K562 (cell line): ENCODE measurements at regions not wholly inside any gene's neighbourhood (a gene's known extent, or its start where the extent isn't known, plus 50 kb on each side); places are given as distances from the start of the nearest gene placed in this dataset.
"Not testable (repeated sequence)": the region's sequence is repeated elsewhere in the genome, so short reads cannot be mapped to it uniquely, and the experiment has no call there.

Experiments used
- CREB3 ChIP-seq: fragments of 450-650 bp; conservative IDR thresholded peaks from 2 replicates; pipeline ENCODE4 v1.6.1; 2016; ENCODE audit warnings: missing genetic modification characterization, low read depth, mild to moderate bottlenecking, missing compliant biosample characterization, moderate library complexity
- CTCF ChIP-seq, 3 experiments: IDR thresholded peaks in 2 of 3; conservative IDR thresholded peaks in 1 of 3; 2 replicates each; pipeline ENCODE4 v1.5.1; 2011 to 2012; ENCODE audit warnings: low read length in 3 of 3, mild to moderate bottlenecking in 3 of 3, control low read depth in 2 of 3, improper control_type of control experiment in 1 of 3, inconsistent platforms in 1 of 3, low read depth in 1 of 3, mixed read lengths in 1 of 3, moderate library complexity in 1 of 3; ENCODE audit not compliant: insufficient read depth in 2 of 3
- ELK1 ChIP-seq: sonication (generic); formaldehyde crosslinking; IDR thresholded peaks from 2 replicates; pipeline ENCODE4 v1.8.1; 2022; ENCODE audit warnings: missing genetic modification reagents
- FOXA1 ChIP-seq: fragments of 450-650 bp; IDR thresholded peaks from 2 replicates; pipeline ENCODE4 v1.6.1; 2016; ENCODE audit warnings: mild to moderate bottlenecking, borderline replicate concordance
- FOXJ2 ChIP-seq: fragments of 200-800 bp; sonication (Bioruptor generic); IDR thresholded peaks from 2 replicates; pipeline ENCODE4 v1.6.1; 2016; ENCODE audit warnings: missing genetic modification characterization, missing compliant biosample characterization
- MEF2D ChIP-seq: conservative IDR thresholded peaks from 2 replicates; pipeline ENCODE4 v1.6.1; 2016; ENCODE audit warnings: low read depth, missing genetic modification characterization, missing compliant biosample characterization
- MLLT1 ChIP-seq, 2 experiments: fragments of 450-650 bp; IDR thresholded peaks; 2 replicates each; pipeline ENCODE4 v1.6.1; 2016
- MYNN ChIP-seq, 2 experiments: sonication (generic); formaldehyde crosslinking in 1 of 2; IDR thresholded peaks; 2 replicates each; pipeline versions ENCODE4 v1.5.0 to v1.6.1; 2016 to 2020; ENCODE audit warnings: antibody characterized with exemption in 1 of 2, missing genetic modification reagents in 1 of 2
- PTRF ChIP-seq: fragments of 450-650 bp; IDR thresholded peaks from 2 replicates; pipeline ENCODE4 v1.6.1; 2016; ENCODE audit warnings: mild to moderate bottlenecking, missing genetic modification characterization, missing compliant biosample characterization
- SRSF3 ChIP-seq: fragments of 200-400 bp; formaldehyde crosslinking; IDR thresholded peaks from 2 replicates; pipeline ENCODE4 v1.6.1; 2016; ENCODE audit warnings: mild to moderate bottlenecking, low read length, moderate library complexity; ENCODE audit not compliant: insufficient read depth
- TAL1 ChIP-seq: fragments of 450-650 bp; IDR thresholded peaks from 2 replicates; pipeline ENCODE4 v1.6.1; 2016; ENCODE audit warnings: mild to moderate bottlenecking

GRCh38 chr6:147965448-147965847 is 377.2 kb upstream of the SASH1 start:
- not testable (repeated sequence) for TF ChIP-seq CTCF (IDR thresholded peaks at IDR 0.05 in 2 of 3, conservative IDR thresholded peaks at IDR 0.05 in 1 of 3; ENCODE audit: insufficient read depth in 2 of 3, low read depth in 1 of 3, low read length in 3 of 3); FOXA1; MEF2D; SRSF3; MLLT1 (IDR thresholded peaks at IDR 0.05); FOXJ2 (tag); MYNN (IDR thresholded peaks at IDR 0.05); MYNN (CRISPR knock-in tag; IDR thresholded peaks at IDR 0.05); CREB3 (tag); PTRF (tag); TAL1; ELK1 (CRISPR knock-in tag)
